Activated T-cell treated with anti-CD3 and anti-CD28 coated beads, Interleukin-2, amount 50 U/mL, for 4 hours (primary cell): ENCODE measurements at regions not wholly inside any gene's neighbourhood (a gene's known extent, or its start where the extent isn't known, plus 50 kb on each side); places are given as distances from the start of the nearest gene placed in this dataset.
"Not testable (repeated sequence)": the region's sequence is repeated elsewhere in the genome, so short reads cannot be mapped to it uniquely, and the experiment has no call there.

Experiments used
- ATAC-seq, 2 donors: fragments of 200-7000 bp; cut with Tn5 transposase; one replicate each; pipeline ENCODE4 v1.10.0; 2021
- DNase-seq: peaks from one replicate; pipeline ENCODE4 v3.0.0-alpha.2; 2020
- H3K27me3 Mint-ChIP-seq: one replicate; pipeline ENCODE4 v1.8.0; 2021; ENCODE audit warnings: low read depth, mixed read lengths
- H3K36me3 Mint-ChIP-seq: one replicate; pipeline ENCODE4 v1.8.0; 2022; ENCODE audit warnings: mixed read lengths; ENCODE audit not compliant: insufficient read depth
- H3K4me1 Mint-ChIP-seq: one replicate; pipeline ENCODE4 v1.8.0; 2021; ENCODE audit warnings: low read depth, mixed read lengths
- H3K4me3 Mint-ChIP-seq: one replicate; pipeline ENCODE4 v1.8.0; 2021; ENCODE audit warnings: mild to moderate bottlenecking, moderate library complexity, mixed read lengths
- H3K9me3 Mint-ChIP-seq: one replicate; pipeline ENCODE4 v1.8.0; 2021; ENCODE audit warnings: mixed read lengths

DNA sequence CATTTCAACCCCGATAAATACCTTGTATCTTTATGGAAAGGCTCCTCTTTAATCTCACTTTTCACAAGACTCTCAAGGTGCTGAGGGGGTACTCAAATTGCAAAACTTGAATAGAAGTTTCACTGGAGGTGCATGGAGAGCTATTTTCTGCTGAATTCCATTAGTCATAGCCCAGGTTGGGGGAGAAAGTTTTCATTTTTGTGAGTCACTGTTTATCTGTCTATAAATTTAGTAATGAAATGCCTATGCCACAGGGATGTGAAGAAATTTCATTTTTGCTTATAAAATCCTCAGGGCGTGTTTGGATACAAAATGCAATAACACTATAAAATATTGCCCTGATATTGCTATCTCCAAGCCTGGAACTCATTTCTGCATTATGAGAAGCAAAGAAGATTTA, 346.3 kb downstream of the LRATD1 start:
- Mint-ChIP-seq H3K4me3 (no peak overlapping the region), H3K9me3 (no peaks in the 10 kb centered on the region)
- ATAC-seq: peak; percentile 52 to 53

DNA sequence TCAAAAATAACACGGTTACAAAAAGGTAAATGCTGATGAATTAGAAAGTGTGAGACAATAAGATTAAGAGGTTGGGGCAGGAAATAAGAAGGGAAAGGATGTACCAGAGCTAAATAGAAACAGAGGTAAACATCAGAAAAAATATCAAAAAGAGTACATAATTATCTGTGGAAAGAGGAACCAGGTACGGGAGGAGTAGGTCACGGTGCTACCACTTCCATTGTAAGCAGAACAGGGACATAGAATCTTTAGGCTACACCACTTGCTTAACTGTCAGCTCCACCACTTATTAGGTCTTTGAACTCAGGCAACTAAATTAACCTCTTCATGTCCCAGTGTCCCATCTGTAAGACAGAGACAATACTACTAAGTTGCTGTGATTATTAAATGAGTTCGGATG, 350.3 kb downstream of the LRATD1 start:
- Mint-ChIP-seq H3K4me1 (peaks cover 2% of the 10 kb centered on the region), H3K36me3 (no peaks in the 10 kb centered on the region), H3K9me3 (no peaks in the 10 kb centered on the region), H3K27me3 (peaks cover 9% of the 10 kb centered on the region), H3K4me3 (no peak overlapping the region)
- DNase-seq (no peak), ATAC-seq (no peak)

More for the DNA sequence above, 346.3 kb downstream of the LRATD1 start:
- H3K27me3 Mint-ChIP-seq: no peaks in the 10 kb centered on the region
- DNase-seq: no peak
- H3K4me1 Mint-ChIP-seq: peaks cover 2% of the 10 kb centered on the region
- H3K36me3 Mint-ChIP-seq: no peaks in the 10 kb centered on the region

DNA sequence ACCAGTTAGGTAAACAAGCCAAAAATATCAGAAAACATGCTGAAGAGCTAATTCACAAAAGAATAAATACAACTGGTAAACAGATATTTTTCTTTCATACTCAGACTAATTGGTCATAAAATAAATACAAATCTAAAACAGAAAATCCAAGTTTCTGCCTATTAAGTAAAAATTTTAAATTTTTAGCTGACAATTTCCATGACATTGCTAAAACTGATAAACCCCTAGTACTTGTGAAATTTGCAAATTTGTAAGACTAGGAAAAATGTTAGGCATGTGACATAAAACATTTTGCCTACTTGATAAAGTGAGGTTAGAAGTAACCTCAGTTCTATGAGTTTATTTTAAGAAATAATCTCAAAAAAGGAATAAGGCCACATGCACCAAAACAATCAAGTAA, 356.1 kb downstream of the LRATD1 start:
- Mint-ChIP-seq H3K4me1 (no peaks in the 10 kb centered on the region), H3K4me3 (no peak overlapping the region), H3K27me3 (peaks cover 12% of the 10 kb centered on the region), H3K9me3 (no peaks in the 10 kb centered on the region), H3K36me3 (no peaks in the 10 kb centered on the region)
- ATAC-seq (no peak), DNase-seq (no peak)

DNA sequence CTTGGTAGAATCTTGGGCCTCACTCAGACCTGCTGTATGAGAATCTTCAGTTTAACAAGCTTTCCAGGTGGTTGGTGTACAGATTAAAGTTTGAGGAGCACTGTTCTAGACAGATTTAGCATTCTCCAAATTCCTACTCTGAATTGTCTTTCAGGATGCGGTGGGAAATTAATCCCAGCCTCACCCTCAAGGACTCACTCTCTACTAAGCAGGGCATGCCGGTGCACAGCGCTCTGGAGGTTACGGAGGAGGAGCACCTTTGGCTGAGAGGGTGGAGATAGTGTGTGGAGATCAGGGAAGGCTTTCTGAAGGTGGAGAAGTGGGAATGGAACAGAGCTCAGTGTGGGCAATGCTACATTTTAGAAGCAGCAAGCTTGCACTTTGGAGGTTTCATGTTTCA, 359.2 kb downstream of the LRATD1 start:
- Mint-ChIP-seq H3K4me3 (no peak overlapping the region), H3K4me1 (no peaks in the 10 kb centered on the region), H3K27me3 (peaks cover 7% of the 10 kb centered on the region), H3K9me3 (no peaks in the 10 kb centered on the region), H3K36me3 (no peaks in the 10 kb centered on the region)
- DNase-seq (no peak), ATAC-seq (no peak)

DNA sequence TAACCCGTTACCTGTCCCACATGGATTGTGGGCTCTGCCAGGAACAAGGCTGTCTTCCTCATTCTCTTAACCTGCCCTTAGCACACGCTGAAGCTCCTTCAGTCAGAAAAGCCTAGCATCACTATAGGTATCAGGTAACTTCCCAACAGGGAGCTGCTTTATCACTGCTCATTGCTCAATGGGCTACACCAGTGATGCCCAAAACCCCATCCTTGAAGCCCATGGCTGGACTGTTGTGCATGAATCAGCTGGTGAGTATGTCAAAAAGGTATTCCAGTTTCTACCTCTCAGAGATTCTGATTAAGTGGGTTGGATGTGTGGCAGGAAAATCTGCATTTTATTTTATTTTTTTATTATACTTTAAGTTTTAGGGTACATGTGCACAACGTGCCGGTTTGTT, 362.2 kb downstream of the LRATD1 start:
- no peaks in the 10 kb centered on the region for H3K9me3 Mint-ChIP-seq
- no peaks in the 10 kb centered on the region for H3K4me1 Mint-ChIP-seq
- H3K27me3 Mint-ChIP-seq: peaks cover 5% of the 10 kb centered on the region
- no peak overlapping the region for H3K4me3 Mint-ChIP-seq
- H3K36me3 Mint-ChIP-seq: no peaks in the 10 kb centered on the region
- DNase-seq: no peak
- ATAC-seq: no peak

DNA sequence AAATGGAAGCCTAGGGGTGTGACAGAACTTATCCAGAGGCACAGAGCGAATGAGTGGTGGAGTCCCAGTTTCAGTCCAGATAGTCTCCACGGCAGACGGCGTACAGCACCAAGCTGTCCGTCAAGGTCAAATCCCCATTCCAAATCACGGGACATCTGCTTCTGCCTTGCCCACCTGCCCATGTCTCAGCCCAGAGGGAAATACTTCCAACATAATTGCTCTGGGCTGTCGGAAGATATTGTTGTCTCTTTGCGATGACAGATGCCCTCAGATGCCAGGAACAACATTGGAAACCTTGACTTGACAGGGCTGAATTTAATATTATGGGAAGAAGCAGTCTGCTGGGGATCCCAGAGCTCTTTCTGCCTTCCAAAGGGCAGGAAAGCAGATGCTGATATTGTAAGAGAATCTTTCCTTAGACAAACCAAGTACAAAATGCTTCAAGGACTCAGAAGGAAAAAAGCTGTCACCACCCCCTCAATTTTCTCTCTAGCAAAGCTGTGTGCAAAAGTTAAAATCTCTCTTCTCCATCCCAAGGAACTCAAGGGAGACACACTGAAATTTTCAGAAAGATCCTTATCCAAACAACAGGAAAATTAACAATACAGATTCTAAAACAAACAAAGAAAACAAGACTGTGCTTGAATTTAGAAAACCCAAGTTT, 364.0 kb downstream of the LRATD1 start:
- Mint-ChIP-seq H3K4me1 (no peaks in the 10 kb centered on the region), H3K4me3 (no peak overlapping the region), H3K36me3 (no peaks in the 10 kb centered on the region), H3K9me3 (no peaks in the 10 kb centered on the region), H3K27me3 (peaks cover 5% of the 10 kb centered on the region)
- DNase-seq: no peak
- no peak for ATAC-seq

DNA sequence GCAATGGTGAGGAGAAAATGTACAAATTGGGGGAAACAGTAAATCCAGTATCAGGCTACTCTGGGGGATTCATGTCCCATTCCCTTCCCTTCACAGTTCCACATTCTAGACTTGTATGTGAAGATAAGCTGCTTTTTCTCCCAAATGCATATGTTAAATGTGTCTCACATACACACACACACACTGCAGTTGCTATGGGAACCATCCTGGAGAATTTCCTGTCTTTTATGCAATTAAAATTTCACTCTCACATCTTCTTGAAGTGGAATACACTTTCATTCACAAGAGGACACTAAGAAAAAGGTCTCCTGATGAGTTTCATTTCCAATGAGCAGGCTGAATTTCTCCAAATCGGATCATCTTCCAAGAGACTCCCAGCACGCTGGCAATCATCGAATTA, 366.0 kb downstream of the LRATD1 start:
- Mint-ChIP-seq H3K4me1 (no peaks in the 10 kb centered on the region), H3K4me3 (no peak overlapping the region), H3K9me3 (no peaks in the 10 kb centered on the region), H3K36me3 (no peaks in the 10 kb centered on the region), H3K27me3 (peaks cover 3% of the 10 kb centered on the region)
- DNase-seq (no peak), ATAC-seq (no peak)

DNA sequence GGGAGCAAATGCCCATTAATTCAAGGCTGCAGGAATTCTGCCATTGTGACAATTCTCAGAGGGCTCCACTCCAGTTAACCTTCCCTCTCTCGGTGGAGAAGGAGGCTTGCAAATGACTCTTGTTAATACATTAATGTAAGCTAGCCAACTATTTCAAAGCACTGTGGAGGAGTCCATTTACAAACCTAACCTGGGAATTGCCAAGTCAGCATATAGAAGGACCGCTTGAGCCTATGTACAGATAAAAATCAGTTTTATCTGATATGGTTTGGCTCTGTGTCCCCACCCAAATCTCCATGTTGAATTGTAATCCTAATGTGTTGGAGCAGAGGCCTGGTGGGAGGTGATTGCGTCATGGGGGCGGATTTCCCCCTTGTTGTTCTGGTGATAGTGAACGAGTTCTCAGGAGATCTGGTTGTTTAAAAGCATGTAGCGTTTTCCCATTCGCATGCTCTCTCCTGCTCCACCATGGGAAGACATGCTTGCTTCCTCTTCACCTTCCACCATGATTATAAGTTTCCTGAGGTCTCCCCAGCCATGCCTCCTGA, 366.7 kb downstream of the LRATD1 start:
- H3K4me1 Mint-ChIP-seq: no peaks in the 10 kb centered on the region
- H3K27me3 Mint-ChIP-seq: peaks cover 3% of the 10 kb centered on the region
- no peak overlapping the region for H3K4me3 Mint-ChIP-seq
- H3K9me3 Mint-ChIP-seq: no peaks in the 10 kb centered on the region
- no peak for ATAC-seq
- no peak for DNase-seq
- no peaks in the 10 kb centered on the region for H3K36me3 Mint-ChIP-seq

DNA sequence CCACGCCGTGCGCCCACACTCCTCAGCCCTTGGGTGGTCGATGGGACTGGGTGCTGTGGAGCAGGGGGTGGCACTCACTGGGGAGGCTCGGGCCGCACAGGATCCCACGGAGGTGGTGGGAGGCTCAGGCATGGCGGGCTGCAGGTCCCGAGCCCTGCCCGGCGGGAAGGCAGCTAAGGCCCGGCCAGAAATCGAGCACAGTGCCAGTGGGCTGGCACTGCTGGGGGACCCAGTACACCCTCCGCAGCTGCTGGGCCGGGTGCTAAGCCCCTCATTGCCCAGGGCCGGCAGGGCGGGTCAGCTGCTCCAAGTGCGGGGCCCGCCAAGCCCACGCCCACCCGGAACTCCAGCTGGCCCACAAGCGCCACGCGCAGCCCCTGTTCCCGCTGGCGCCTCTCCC, 370.0 kb downstream of the LRATD1 start:
- DNase-seq: not testable (repeated sequence)

DNA sequence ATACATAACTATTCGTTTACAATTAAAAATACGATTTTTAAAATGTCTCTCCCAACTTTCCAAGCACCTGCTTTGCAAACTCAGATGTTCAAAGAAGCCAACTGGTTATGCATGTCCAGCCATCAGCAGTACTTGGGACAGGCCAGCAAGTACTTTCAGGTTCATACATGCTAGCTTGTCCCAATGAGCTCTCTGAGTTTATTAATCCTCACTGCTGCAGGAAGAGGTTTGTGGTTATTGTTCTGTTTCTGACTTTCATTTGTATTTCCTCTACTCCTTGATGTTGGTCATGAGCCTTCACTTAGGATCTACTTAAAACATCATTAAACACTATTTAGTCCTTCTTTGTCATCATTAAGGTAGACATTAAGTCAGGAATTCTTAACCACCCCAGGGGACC, 374.1 kb downstream of the LRATD1 start:
- Mint-ChIP-seq H3K4me3 (no peak overlapping the region), H3K9me3 (peaks cover 4% of the 10 kb centered on the region), H3K27me3 (peaks cover 1% of the 10 kb centered on the region), H3K4me1 (peaks cover 5% of the 10 kb centered on the region), H3K36me3 (no peaks in the 10 kb centered on the region)
- ATAC-seq (no peak), DNase-seq (no peak)

More for the DNA sequence above, 370.0 kb downstream of the LRATD1 start:
- H3K4me1 Mint-ChIP-seq, H3K4me3 Mint-ChIP-seq, H3K27me3 Mint-ChIP-seq, ATAC-seq, H3K9me3 Mint-ChIP-seq, H3K36me3 Mint-ChIP-seq: not testable (repeated sequence)

DNA sequence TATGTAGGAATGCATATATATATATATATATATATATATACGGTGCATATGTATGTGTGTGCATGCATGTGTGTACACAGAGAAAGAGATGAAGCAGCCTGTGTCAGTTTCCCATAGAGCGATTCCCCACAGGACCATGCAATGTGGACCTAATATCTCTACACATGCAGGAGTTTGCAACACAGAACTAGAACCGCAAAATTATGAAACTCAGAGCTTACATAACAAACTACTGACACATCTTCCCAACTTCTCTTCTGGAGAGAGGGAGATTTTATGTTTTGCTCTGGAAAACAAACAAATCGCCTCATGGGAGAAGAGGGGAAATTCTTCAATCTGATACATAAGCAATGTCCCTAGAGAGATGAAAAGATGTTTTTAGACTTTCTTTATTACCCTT, 377.2 kb downstream of the LRATD1 start:
- no peak for ATAC-seq
- Mint-ChIP-seq H3K4me3 (no peak overlapping the region), H3K4me1 (peaks cover 5% of the 10 kb centered on the region), H3K27me3 (peaks cover 3% of the 10 kb centered on the region), H3K36me3 (no peaks in the 10 kb centered on the region), H3K9me3 (peaks cover 13% of the 10 kb centered on the region)
- DNase-seq: no peak

DNA sequence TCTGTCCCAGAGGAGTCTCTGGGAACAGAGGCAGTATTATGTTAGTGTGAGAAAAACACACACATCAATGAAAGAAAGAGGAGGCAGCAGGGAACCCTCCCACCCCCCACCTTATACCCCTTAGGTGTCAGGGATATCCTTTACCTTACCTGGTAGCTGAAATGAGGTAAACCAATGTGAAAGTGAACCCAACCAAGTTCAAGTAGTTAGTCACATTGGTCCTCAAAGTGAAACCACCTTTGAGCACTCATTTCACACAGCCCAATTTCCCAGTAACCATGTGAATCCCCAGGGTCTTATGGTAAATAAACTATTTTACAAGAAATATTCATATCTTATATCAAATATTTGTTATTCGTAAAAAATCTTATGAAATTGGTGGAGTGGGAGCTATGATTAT, 377.8 kb downstream of the LRATD1 start:
- peaks cover 3% of the 10 kb centered on the region for H3K27me3 Mint-ChIP-seq
- no peak for DNase-seq
- ATAC-seq: no peak
- no peaks in the 10 kb centered on the region for H3K36me3 Mint-ChIP-seq
- H3K4me1 Mint-ChIP-seq: peaks cover 5% of the 10 kb centered on the region
- no peak overlapping the region for H3K4me3 Mint-ChIP-seq
- peaks cover 14% of the 10 kb centered on the region for H3K9me3 Mint-ChIP-seq

DNA sequence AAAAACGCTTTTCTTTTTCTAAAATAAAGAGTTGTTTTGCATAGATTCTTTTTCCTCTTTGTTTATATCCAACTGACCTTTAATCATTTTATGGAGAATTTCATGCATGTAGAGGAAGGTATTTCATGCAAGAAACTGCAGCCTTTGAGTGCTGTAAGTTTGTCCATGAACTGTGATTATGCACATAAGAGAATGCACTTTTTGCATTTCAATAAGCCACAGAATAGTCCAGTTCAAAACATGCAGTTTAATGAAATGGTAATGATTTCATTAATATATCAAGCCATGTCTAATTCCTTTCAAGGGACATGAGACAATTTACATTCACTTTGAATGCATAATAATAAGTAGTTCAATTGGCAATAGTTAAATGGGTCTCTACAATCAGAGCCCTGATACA, 386.3 kb downstream of the LRATD1 start:
- Mint-ChIP-seq H3K4me3 (no peak overlapping the region), H3K4me1 (no peaks in the 10 kb centered on the region), H3K27me3 (no peaks in the 10 kb centered on the region), H3K9me3 (peaks cover 8% of the 10 kb centered on the region), H3K36me3 (no peaks in the 10 kb centered on the region)
- ATAC-seq: no peak
- no peak for DNase-seq

DNA sequence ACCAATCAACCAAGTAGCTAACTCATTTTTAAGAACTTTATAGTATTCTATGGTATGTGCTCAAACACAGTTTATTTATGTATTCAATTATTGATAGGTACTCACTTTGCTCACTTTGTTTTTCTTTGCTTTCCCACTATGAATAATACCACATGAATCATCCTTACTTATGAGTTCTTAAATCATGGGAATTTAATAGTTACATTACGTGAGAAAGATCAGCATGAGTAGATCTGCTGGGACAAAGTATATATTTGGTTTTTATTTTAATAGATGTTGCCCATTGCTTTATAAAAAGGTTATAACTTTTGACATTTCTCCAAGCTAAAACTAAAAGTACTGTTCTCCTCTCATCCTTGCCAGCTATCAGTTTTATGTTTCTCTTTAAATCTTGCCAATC, 390.7 kb downstream of the LRATD1 start:
- no peaks in the 10 kb centered on the region for H3K9me3 Mint-ChIP-seq
- peaks cover 2% of the 10 kb centered on the region for H3K27me3 Mint-ChIP-seq
- DNase-seq (no peak), ATAC-seq (no peak)
- no peaks in the 10 kb centered on the region for H3K36me3 Mint-ChIP-seq
- no peaks in the 10 kb centered on the region for H3K4me1 Mint-ChIP-seq
- H3K4me3 Mint-ChIP-seq: no peak overlapping the region

DNA sequence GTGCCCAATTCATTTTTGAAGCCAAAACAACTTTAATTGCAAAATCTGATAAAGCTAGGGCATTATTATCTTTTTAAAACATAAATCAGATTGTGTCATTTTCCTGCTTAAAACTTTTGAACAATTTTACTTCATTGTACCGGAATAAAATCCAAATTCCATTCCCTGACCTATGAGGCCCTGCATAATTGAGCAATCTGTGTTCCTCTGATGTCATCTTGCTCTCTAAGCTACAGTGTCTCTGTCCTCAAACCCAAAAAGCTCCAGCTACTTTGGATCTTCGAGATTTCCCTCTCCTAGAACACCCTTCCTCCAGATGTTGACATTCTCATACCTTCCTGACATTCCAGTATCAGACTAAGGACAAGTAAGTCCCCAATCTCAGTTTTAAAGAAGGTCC, 395.9 kb downstream of the LRATD1 start:
- peaks cover 17% of the 10 kb centered on the region for H3K27me3 Mint-ChIP-seq
- no peaks in the 10 kb centered on the region for H3K4me1 Mint-ChIP-seq
- no peaks in the 10 kb centered on the region for H3K36me3 Mint-ChIP-seq
- ATAC-seq (no peak), DNase-seq (no peak)
- H3K4me3 Mint-ChIP-seq: no peak overlapping the region
- H3K9me3 Mint-ChIP-seq: no peaks in the 10 kb centered on the region
